AML-193 (cell line): ENCODE measurements at regions not wholly inside any gene's neighbourhood (a gene's known extent, or its start where the extent isn't known, plus 50 kb on each side); places are given as distances from the start of the nearest gene placed in this dataset.

Experiments used
- DNase-seq, 2 experiments: peaks; one replicate each; lab custom pipeline; 2025; lab: John Stamatoyannopoulos, UW

DNA sequence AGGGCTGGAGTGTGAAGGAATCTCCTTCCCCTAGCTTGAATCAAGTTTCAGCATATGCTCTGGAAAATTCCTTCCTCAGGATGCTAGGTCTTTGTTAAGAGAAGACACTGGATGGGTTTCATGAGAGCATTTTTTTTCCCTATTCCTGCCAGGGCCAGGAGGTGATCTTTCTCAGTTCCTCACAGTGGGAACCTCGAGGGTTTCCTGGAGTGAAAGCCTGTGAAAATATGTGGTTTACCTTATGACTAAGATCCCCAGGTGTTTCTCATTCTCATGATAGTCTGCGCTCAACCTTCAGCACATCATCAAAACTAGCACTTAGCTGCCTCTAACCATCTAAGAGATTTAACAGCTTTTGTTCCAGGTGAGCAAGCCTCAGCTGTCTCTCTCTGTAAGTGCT, 985.3 kb upstream of the FAT3 start:
- no peak for DNase-seq

DNA sequence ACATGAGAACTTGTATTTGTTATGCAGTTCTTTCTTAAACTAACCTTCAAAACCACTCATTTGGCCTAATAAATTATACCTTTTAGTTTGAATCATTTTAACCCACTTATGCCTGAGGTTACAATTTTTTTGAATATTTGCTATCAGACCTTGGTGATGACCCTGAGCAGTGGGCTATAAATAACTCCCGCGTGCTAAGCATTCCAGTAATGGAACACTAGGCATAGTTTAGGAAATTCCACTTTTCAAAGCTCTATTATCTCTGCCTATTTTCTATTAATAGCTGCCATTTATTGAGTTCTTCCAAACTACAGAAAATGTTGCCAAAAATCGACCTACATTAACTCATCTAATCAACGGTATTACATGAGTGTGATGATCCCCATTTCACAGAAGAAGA, 993.4 kb upstream of the FAT3 start:
- DNase-seq = no peak

DNA sequence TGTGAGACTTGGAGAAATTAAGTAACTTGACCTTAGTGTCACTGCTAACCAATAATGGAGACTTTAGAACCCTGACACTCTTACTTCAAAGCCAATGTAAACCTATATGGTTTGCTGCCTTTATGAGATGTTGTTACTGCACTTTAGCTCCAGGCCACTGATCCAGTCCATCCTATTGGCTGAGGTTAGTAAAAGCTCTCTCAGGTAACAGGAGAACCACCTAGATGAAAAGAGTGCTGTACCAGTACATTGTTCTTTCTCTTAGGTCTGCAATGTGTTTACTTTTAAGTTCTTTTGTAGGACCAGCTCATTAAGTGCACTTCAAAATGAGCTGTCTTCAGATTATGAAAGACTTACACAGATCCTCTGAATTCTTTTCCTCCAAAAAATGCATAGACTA, 994.0 kb upstream of the FAT3 start:
- DNase-seq = no peak

GRCh38 chr11:91222830-91223229, 1000.0 kb upstream of the CHORDC1 start:
- no peak for DNase-seq

GRCh38 chr11:91220476-91221202, 997.8 kb upstream of the CHORDC1 start:
- no peak for DNase-seq

DNA sequence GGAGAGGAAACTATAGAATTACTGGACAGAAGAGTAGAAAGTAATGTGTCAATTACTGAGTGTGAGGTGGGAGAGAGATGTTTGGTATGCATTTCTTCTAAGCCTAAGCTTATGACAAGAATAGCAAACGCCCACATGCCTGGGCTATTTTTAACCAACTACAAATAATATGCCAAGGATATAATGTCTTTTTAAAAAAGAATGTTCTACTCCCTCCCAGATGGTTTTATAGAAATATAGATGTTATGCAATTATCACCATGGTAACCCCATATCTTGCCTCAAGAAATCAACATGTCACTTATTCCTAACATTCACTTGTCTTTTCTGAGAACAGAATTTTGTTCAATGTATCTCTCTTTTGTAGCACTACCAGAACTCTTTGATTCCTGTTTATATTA, 996.7 kb upstream of the CHORDC1 start:
- no peak for DNase-seq

- no peak for DNase-seq
Measured at GRCh38 chr11:91209751-91210150, 986.9 kb upstream of the CHORDC1 start.

GRCh38 chr11:91209306-91209705, 986.5 kb upstream of the CHORDC1 start:
- DNase-seq = no peak

- no peak for DNase-seq
Measured at GRCh38 chr11:91199866-91200265, 977.0 kb upstream of the CHORDC1 start.

DNA sequence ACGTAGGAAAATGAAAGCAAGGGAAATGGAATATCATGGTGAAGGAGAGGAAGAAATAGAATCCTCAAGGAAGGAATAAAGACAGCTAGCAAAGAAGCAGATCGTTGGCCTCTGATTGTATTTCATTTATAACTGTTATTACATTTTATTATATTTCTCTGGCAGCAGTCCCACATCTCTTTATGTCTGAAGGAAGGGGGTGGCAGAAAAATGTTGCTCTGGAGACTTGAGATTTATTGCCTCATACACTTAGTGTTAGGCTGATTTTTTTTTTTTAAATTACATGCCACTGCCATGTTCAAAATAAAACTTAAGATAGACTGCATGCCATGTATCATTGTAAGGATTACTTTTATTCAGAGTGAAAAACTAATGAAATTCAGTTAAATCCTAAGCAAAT, 971.7 kb upstream of the CHORDC1 start:
- DNase-seq = no peak

GRCh38 chr11:91188484-91188883, 965.6 kb upstream of the CHORDC1 start:
- DNase-seq = no peak

DNA sequence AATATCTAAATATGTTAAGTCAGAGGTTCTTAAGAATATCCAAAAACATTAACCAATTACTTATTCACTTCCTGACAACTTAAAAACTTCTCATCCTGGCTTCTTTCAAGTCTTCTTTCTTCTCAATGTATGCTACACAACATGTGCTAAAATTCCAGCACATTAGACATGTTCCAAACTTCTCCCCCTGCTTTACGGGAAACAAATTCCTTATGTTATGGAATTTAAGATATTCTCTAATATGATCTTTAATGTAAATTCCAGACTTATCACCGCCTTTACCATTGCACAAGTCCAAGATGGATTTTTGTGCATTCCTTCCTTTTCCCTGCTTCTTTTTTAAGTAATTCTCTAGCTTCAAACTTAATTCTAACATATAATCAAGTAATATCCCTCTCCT, 964.5 kb upstream of the CHORDC1 start:
- no peak for DNase-seq

DNA sequence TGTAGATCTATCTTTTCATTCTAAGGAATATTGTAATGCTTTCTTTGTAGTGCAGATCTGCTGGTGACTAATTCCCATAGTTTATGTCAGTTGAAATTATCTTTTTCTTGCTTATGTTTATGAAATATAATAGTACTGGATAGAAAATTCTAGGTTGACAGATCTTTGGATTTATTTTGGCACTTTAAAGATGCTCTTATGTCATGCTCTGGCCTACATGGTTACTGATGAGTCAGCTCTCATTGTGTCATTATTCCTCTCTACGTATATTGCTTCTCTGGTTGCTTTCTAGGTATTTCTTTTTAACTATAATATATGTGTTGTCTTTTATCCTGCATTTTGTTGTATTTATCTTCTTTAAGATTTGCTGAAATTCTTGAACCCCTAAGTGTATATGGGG, 955.5 kb upstream of the CHORDC1 start:
- no peak for DNase-seq

DNA sequence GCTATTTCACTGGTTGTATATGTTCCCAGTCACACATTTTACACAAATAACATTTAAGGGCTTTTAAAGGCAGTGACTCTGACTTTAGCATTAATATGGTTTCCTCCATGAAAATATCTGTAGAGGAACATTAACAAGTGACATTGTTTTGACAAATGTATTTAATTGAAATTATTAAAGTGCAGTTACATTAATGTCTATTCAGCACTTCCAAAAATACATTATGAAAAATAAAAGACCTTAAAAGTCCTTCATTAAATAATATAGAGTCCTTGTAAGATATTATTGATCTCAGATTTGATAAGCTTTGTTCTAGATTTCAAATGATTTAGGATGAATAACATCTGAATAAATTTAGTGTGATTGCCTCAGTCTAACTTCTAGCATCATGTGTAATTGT, 951.9 kb upstream of the CHORDC1 start:
- DNase-seq = no peak

GRCh38 chr11:91174193-91174592, 951.3 kb upstream of the CHORDC1 start:
- no peak for DNase-seq

- DNase-seq = no peak
Measured at GRCh38 chr11:91173701-91174100, 950.9 kb upstream of the CHORDC1 start.

GRCh38 chr11:91170711-91171110, 947.9 kb upstream of the CHORDC1 start:
- DNase-seq = no peak

DNA sequence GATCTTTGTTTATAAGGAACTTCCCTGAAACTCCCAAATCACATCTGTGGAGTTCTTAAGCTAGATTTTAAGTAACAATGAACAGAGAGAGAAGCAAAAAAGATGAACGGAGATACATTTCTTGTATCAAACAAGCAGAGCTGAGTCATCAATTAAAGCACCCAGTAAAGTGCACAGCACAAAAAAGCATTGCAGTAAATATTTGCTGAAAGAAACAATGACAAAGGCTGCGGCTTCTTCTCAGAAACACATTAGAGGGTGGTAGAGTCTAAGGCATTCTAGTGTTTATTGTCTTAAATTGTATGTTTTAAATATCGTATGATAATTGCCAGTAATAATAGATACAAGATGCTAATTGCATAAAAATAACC, 941.6 kb upstream of the CHORDC1 start:
- DNase-seq = no peak

GRCh38 chr11:91163619-91164451, 941.0 kb upstream of the CHORDC1 start:
- no peak for DNase-seq

DNA sequence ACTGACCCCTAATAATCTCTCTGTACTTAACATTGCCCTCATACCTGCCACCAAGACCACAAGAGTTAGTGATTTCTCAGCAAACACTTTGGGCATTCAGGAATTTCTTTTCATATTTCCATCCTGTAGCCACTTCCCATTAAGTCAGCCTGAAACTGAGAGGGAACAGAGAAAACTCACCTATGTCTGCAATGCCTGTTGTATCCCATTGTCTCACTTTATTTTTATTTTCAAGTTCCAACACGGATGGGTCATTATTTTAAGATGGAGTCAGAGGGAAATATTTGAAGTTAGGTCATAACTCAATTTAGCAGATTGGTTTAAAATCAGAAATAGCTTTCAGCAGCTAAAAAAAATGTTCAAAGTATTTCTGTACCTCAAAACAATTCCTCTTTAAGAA, 937.8 kb upstream of the CHORDC1 start:
- no peak for DNase-seq

DNA sequence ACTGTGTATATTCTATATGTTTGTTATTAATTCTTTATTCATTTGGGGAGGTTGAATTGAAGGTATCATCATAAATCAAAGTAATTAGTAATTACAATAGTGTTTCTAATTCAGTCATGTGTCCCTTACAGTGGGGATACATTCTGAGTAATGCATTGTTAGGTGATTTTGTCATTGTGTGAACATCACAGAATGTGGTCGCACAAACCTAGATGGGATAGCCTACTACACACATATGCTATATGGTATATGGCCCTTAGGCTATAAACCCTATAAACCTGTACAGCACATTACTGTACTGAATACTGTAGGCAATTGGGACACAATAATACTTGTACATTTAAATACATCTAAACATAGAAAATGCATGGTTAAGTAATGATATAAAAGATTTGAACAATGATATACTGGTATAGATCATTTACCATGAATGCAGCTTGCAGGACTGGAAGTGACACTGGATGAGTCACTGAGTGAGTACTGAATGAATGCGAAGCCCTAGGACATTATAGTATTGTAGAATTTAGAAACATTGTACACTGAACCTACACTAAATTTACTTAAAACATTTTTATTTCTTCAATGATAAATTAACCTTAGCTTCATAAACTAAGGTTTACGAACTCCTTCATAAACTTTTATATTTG, 936.2 kb upstream of the CHORDC1 start:
- DNase-seq = no peak

DNA sequence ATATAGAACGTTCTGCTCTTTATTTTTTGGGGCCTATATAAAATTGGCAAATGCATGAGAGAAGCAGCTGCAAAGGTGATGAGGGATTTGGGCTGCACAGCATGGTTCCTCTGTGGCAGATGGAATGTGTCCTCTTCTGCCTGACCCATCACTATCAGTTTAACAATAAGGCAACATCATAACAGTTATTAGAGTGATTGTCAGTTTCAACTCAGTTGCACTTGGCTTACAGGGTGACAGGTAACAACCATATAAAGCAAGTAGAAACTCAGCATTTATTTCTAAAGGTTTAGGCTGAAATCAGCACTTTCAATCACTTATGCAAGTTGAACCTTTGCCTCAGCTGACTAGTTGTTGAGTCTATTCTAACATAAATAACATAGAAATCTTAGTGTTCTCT, 935.4 kb upstream of the CHORDC1 start:
- DNase-seq = no peak

- DNase-seq = no peak
Measured at GRCh38 chr11:91156041-91156440, 933.2 kb upstream of the CHORDC1 start.
